ENCODE measurements at regions not wholly inside any gene's neighbourhood (a gene's known extent, or its start where the extent isn't known, plus 50 kb on each side); places are given as distances from the start of the nearest gene placed in this dataset.

- no peak for TF ChIP-seq POLR2A (IDR thresholded peaks at IDR 0.05)
- no peak for TF ChIP-seq CTCF (IDR thresholded peaks at IDR 0.05)
Measured at GRCh38 chr1:115450501-115451040, 112.5 kb upstream of the NGF start.
